Ovary (tissue), 7 donors: ENCODE measurements at regions not wholly inside any gene's neighbourhood (a gene's known extent, or its start where the extent isn't known, plus 50 kb on each side); places are given as distances from the start of the nearest gene placed in this dataset.

ENCODE experiments used
- DNase-seq, 5 donors: peaks; one replicate each; pipeline ENCODE4 v3.0.0-alpha.2; 2019 to 2020
- H3K27ac ChIP-seq, 2 donors: fragments of 200-600 bp; one replicate each; pipeline versions ENCODE4 v1.5.1 to v1.8.0; 2019 to 2022
- H3K27me3 ChIP-seq: fragments of 200-600 bp; one replicate; pipeline ENCODE4 v1.8.0; 2022
- H3K36me3 ChIP-seq: fragments of 200-600 bp; sonication (generic); one replicate; pipeline ENCODE4 v1.5.1; 2019
- H3K4me1 ChIP-seq: one replicate; pipeline ENCODE4 v1.8.1; 2013; ENCODE audit warnings: mild to moderate bottlenecking, moderate library complexity; ENCODE audit not compliant: insufficient read depth
- H3K4me3 ChIP-seq: fragments of 200-600 bp; sonication (generic); one replicate; pipeline ENCODE4 v1.5.1; 2017
- H3K9me3 ChIP-seq, 2 donors: fragments of 200-600 bp in 1 of 2; sonication (generic) in 1 of 2; one replicate each; pipeline versions ENCODE4 v1.5.1 to v1.8.1; 2013 to 2019; ENCODE audit warnings: mild to moderate bottlenecking in 1 of 2, moderate library complexity in 1 of 2
- CTCF ChIP-seq, 3 donors: fragments of 450-650 bp in 2 of 3; fragments of 200-600 bp in 1 of 3; IDR thresholded peaks; one replicate each; pipeline versions ENCODE4 v1.5.1 to v1.8.0; 2016 to 2022; ENCODE audit warnings: antibody characterized with exemption in 3 of 3, mild to moderate bottlenecking in 1 of 3
- EP300 ChIP-seq: sonication (generic); formaldehyde crosslinking; IDR thresholded peaks from one replicate; pipeline ENCODE4 v1.6.1; 2017; ENCODE audit warnings: antibody characterized with exemption
- POLR2A ChIP-seq: fragments of 450-650 bp; IDR thresholded peaks from one replicate; pipeline ENCODE4 v1.6.1; 2017; ENCODE audit warnings: antibody characterized with exemption, mild to moderate bottlenecking, moderate library complexity
- WGBS, 3 donors: extraction: QIAGEN DNeasy Blood & Tissue Kit in 1 of 3; methylation state at CpG; one replicate each; pipeline versions ENCODE4 v1.1.5 to v1.1.7; 2013 to 2017; 5-methylcytosine and 5-hydroxymethylcytosine counted together
- intact Hi-C, 4 donors: fragments of 100-400 bp; cut with DNase I; formaldehyde crosslinking; loops; one replicate each; pipeline versions ENCODE4 v1.11.0 to v1.15.1; 2022 to 2023
- donor health status: DM: no; HTN: no; CAD: no; lungs with moderate emphysema.
- donor health status: DM: no; HTN: no; CAD: no.
- donor health status: Bipolar disorder and iron deficiency.
- donor health status: DM: no; HTN: no; CAD: no.
- donor health status: DM: yes; HTN: yes; CAD: no.

GRCh38 chr5:124285071-124285470, 461.4 kb downstream of the ZNF608 start:
- no peak for TF ChIP-seq CTCF (IDR thresholded peaks at IDR 0.05)
- TF ChIP-seq POLR2A, result no peak
- TF ChIP-seq EP300, result no peak
- no peaks in the 10 kb centered on the region for H3K4me1 ChIP-seq
- no peak overlapping the region for H3K27ac ChIP-seq
- 56 to 61% (median 59%) methylated on average over 4 of the region's 4 CpGs for WGBS, 3 donors
- intact Hi-C loops, result no loop called here
- no peaks in the 10 kb centered on the region for H3K9me3 ChIP-seq
- no peaks in the 10 kb centered on the region for H3K36me3 ChIP-seq
- no peaks in the 10 kb centered on the region for H3K27me3 ChIP-seq
- no peak for DNase-seq
- no peak overlapping the region for H3K4me3 ChIP-seq

GRCh38 chr5:124283031-124283430, 463.4 kb downstream of the ZNF608 start:
- Histone ChIP-seq H3K36me3 (no peaks in the 10 kb centered on the region), H3K9me3 (no peaks in the 10 kb centered on the region), H3K4me3 (no peak overlapping the region), H3K27me3 (no peaks in the 10 kb centered on the region), H3K27ac (no peak overlapping the region), H3K4me1 (no peaks in the 10 kb centered on the region)
- 27 to 55% (median 45%) methylated on average over 2 of the region's 2 CpGs for WGBS, 3 donors
- no peak for DNase-seq
- intact Hi-C loops, result no loop called here
- TF ChIP-seq POLR2A (no peak), EP300 (no peak), CTCF (IDR thresholded peaks at IDR 0.05) (no peak)

DNA sequence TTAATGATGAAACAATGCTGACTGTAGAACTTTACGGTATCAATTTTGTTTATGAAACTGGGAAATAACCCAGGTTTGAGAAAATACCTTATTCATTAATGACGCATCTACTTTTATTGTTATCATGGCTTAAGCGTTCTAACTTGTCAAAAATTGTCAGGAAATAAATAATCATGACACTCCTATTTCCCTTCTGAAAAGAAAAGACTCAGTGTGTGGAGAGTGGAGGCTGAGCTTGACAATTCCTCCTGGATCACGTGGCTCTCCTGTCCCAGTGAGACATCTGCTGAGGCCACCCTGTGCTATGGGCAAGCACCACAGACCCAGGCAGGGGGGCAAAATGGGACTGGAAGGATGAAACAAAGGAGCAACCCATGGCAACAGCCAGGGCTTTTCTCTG, 466.4 kb downstream of the ZNF608 start:
- 78 to 89% (median 87%) methylated on average over 4 of the region's 4 CpGs for WGBS, 3 donors
- H3K36me3 ChIP-seq, result no peaks in the 10 kb centered on the region
- TF ChIP-seq EP300, result no peak
- TF ChIP-seq POLR2A, result no peak
- TF ChIP-seq CTCF (IDR thresholded peaks at IDR 0.05), result no peak
- DNase-seq, result no peak
- no peaks in the 10 kb centered on the region for H3K4me1 ChIP-seq
- intact Hi-C loops, result no loop called here
- H3K27me3 ChIP-seq, result no peaks in the 10 kb centered on the region
- H3K9me3 ChIP-seq, result no peaks in the 10 kb centered on the region
- no peak overlapping the region for H3K27ac ChIP-seq
- H3K4me3 ChIP-seq, result no peak overlapping the region

DNA sequence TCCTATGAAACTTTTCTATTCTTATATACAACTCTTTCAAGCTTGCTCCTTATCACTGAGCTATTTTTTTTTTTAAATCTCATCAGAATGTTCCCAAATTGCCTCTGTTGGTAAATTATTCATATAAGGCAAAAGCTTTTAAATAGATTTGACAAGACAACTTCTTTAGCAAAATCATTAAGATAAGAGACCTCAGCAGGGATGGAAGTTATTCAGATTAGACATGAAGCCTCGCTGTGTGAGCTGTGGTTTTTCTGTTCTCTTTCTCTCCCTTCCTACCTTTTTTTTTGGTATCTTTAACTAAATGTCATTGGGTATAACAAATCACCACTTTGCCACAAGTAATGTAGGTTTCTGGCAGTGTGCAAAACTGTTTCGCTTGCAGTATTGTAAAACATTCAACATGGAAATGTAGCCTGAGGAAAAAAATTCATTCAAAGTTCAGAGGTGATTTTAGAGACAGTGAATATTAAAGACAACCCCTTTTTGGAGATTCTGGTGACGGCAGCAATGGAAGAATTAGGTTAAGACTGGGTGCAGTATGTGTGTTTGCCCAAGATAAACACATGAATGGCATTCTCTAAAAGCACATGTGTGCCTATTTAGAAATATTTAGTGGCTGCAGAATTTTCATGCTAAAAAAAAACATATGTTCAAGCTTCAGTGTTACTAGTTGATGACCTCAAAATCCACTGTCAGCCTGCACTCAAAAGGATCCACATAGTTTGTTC, 467.1 kb downstream of the ZNF608 start:
- intact Hi-C loops, result no loop called here
- Histone ChIP-seq H3K27ac (no peak overlapping the region), H3K36me3 (no peaks in the 10 kb centered on the region), H3K27me3 (no peaks in the 10 kb centered on the region), H3K4me3 (no peak overlapping the region), H3K4me1 (no peaks in the 10 kb centered on the region), H3K9me3 (no peaks in the 10 kb centered on the region)
- no peak for DNase-seq
- TF ChIP-seq EP300, result no peak
- TF ChIP-seq POLR2A, result no peak
- TF ChIP-seq CTCF (IDR thresholded peaks at IDR 0.05), result no peak
- WGBS, 3 donors, result 76 to 81% (median 77%) methylated on average over 3 of the region's 3 CpGs
